ENCODE measurements at regions not wholly inside any gene's neighbourhood (a gene's known extent, or its start where the extent isn't known, plus 50 kb on each side); places are given as distances from the start of the nearest gene placed in this dataset.

- no peak overlapping the region for H3K4me2 ChIP-seq (ENCODE audit: low read length)
- TF ChIP-seq CTCF (IDR thresholded peaks at IDR 0.05; ENCODE audit: poor library complexity, severe bottlenecking) = no peak
- TF ChIP-seq SMC3 (conservative IDR thresholded peaks at IDR 0.05; ENCODE audit: poor library complexity) = no peak
- TF ChIP-seq POLR2AphosphoS5 (IDR thresholded peaks at IDR 0.05) = no peak
- TF ChIP-seq EZH2 (IDR thresholded peaks at IDR 0.05; ENCODE audit: borderline replicate concordance, insufficient read depth, low read length, poor library complexity, severe bottlenecking) = no peak
Observed at GRCh38 chr7:12107841-12108254, 103.2 kb upstream of the TMEM106B start.

DNA sequence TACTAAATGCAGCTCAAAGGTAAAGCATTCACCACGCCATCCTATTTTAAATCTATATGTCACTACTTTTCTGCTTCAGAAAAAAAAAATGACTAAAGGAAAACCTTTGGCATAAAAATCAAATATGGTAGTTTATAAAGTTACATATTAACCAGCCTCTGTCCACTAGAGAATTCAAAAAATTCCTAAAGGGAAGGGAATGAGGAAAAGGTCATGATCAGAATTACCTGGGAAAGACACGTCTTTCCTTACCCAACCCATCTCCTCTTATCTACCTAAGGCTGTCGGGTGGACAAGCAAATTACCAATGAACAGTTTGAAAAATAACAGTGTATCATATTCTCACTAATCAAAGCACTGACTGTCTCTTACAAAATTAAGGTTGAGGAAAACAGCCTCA is 100.7 kb upstream of the TMEM106B start:
- no peaks in the 10 kb centered on the region for H3K9me3 ChIP-seq (ENCODE audit: low read length)
- TF ChIP-seq RAD21 (conservative IDR thresholded peaks at IDR 0.05) (no peak), EP300 (conservative IDR thresholded peaks at IDR 0.05; ENCODE audit: poor library complexity, severe bottlenecking) (no peak), CTCF (IDR thresholded peaks at IDR 0.05; ENCODE audit: poor library complexity, severe bottlenecking) (no peak), SMC3 (conservative IDR thresholded peaks at IDR 0.05; ENCODE audit: poor library complexity) (no peak), POLR2AphosphoS5 (IDR thresholded peaks at IDR 0.05) (no peak), EZH2 (IDR thresholded peaks at IDR 0.05; ENCODE audit: borderline replicate concordance, insufficient read depth, low read length, poor library complexity, severe bottlenecking) (no peak), TAF1 (IDR thresholded peaks at IDR 0.05; ENCODE audit: low read depth) (no peak), MXI1 (conservative IDR thresholded peaks at IDR 0.05; ENCODE audit: poor library complexity, severe bottlenecking) (no peak)
- TF ChIP-seq, protein P1, sequence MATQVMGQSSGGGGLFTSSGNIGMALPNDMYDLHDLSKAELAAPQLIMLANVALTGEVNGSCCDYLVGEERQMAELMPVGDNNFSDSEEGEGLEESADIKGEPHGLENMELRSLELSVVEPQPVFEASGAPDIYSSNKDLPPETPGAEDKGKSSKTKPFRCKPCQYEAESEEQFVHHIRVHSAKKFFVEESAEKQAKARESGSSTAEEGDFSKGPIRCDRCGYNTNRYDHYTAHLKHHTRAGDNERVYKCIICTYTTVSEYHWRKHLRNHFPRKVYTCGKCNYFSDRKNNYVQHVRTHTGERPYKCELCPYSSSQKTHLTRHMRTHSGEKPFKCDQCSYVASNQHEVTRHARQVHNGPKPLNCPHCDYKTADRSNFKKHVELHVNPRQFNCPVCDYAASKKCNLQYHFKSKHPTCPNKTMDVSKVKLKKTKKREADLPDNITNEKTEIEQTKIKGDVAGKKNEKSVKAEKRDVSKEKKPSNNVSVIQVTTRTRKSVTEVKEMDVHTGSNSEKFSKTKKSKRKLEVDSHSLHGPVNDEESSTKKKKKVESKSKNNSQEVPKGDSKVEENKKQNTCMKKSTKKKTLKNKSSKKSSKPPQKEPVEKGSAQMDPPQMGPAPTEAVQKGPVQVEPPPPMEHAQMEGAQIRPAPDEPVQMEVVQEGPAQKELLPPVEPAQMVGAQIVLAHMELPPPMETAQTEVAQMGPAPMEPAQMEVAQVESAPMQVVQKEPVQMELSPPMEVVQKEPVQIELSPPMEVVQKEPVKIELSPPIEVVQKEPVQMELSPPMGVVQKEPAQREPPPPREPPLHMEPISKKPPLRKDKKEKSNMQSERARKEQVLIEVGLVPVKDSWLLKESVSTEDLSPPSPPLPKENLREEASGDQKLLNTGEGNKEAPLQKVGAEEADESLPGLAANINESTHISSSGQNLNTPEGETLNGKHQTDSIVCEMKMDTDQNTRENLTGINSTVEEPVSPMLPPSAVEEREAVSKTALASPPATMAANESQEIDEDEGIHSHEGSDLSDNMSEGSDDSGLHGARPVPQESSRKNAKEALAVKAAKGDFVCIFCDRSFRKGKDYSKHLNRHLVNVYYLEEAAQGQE (IDR thresholded peaks at IDR 0.05; ENCODE audit: borderline replicate concordance) = no peak
- no peak overlapping the region for H2AFZ ChIP-seq (ENCODE audit: low read depth, low read length)
- H3K4me2 ChIP-seq (ENCODE audit: low read length) = no peak overlapping the region
- H3K4me3 ChIP-seq (ENCODE audit: low read length) = no peak overlapping the region
- no peaks in the 10 kb centered on the region for H3F3A ChIP-seq (ENCODE audit: insufficient read depth, low read length, poor library complexity, severe bottlenecking)
- H3K9ac ChIP-seq (ENCODE audit: low read length) = no peak overlapping the region
- H3K9me2 ChIP-seq (ENCODE audit: insufficient read depth, low read length) = no peaks in the 10 kb centered on the region
- no peaks in the 10 kb centered on the region for H3K79me2 ChIP-seq (replicated peaks; ENCODE audit: insufficient read depth, low read length)
- no peak overlapping the region for H3K27ac ChIP-seq (ENCODE audit: low read length)
- no peaks in the 10 kb centered on the region for H3K36me3 ChIP-seq (ENCODE audit: insufficient read depth, low read length)
- no peaks in the 10 kb centered on the region for H4K20me1 ChIP-seq (ENCODE audit: insufficient read depth)
- H3K27me3 ChIP-seq (ENCODE audit: insufficient read depth, low read depth, low read length) = no peaks in the 10 kb centered on the region

More at GRCh38 chr7:12107841-12108254, 103.2 kb upstream of the TMEM106B start:
- no peaks in the 10 kb centered on the region for H4K20me1 ChIP-seq (ENCODE audit: insufficient read depth)
- no peak overlapping the region for H2AFZ ChIP-seq (ENCODE audit: low read depth, low read length)
- no peak overlapping the region for H3K4me3 ChIP-seq (ENCODE audit: low read length)
- no peaks in the 10 kb centered on the region for H3K9me3 ChIP-seq (ENCODE audit: low read length)
- no peaks in the 10 kb centered on the region for H3K79me2 ChIP-seq (replicated peaks; ENCODE audit: insufficient read depth, low read length)
- H3K27ac ChIP-seq (ENCODE audit: low read length) = no peak overlapping the region
- H3K27me3 ChIP-seq (ENCODE audit: insufficient read depth, low read depth, low read length) = no peaks in the 10 kb centered on the region
- no peaks in the 10 kb centered on the region for H3K9me2 ChIP-seq (ENCODE audit: insufficient read depth, low read length)
- no peaks in the 10 kb centered on the region for H3K36me3 ChIP-seq (ENCODE audit: insufficient read depth, low read length)
- H3K9ac ChIP-seq (ENCODE audit: low read length) = no peak overlapping the region
- H3F3A ChIP-seq (ENCODE audit: insufficient read depth, low read length, poor library complexity, severe bottlenecking) = no peaks in the 10 kb centered on the region
